GM10248 (cell line): ENCODE measurements at regions not wholly inside any gene's neighbourhood (a gene's known extent, or its start where the extent isn't known, plus 50 kb on each side); places are given as distances from the start of the nearest gene placed in this dataset.
A peak's percentile ranks its signal among the peaks of the same experiment; 100 is the strongest.

Experiments used
- CTCF ChIA-PET: fragments of 300-600 bp; sonication (Branson Sonifier 250); formaldehyde crosslinking; extraction: SDS; loops from one replicate; lab custom pipeline; 2021; ENCODE audit warnings: antibody characterized with exemption; lab: Yijun Ruan, JAX
- POLR2A ChIA-PET: fragments of 350-650 bp; sonication (Branson Sonifier 250); formaldehyde crosslinking; extraction: SDS; loops from one replicate; lab custom pipeline; 2020; ENCODE audit warnings: antibody characterized with exemption; lab: Yijun Ruan, JAX
- DNase-seq: peaks from one replicate; pipeline ENCODE4 v3.0.0; 2012; ENCODE audit errors: extremely low spot score
- CTCF ChIP-seq: IDR thresholded peaks from 2 replicates; pipeline ENCODE4 v1.5.1; 2012; ENCODE audit warnings: mild to moderate bottlenecking, low read depth; ENCODE audit errors: extremely low read depth, missing control alignments, control extremely low read depth

- ChIA-PET POLR2A (no interaction called here), CTCF (interaction anchor here (1.0 to 1.9 kb wide), 3 partner anchors 8 to 788 kb away, joined by 3 to 7 read pairs (median 6); no protein-coding TSS in a partner anchor)
- DNase-seq, result peak; percentile 6
- TF ChIP-seq CTCF, result peak; percentile 20
Observed at GRCh38 chr14:46490238-46490685, 161.3 kb downstream of the RPL10L start.

- DNase-seq, result no peak
- ChIA-PET CTCF (no interaction called here), POLR2A (no interaction called here)
- TF ChIP-seq CTCF, result no peak
Observed at GRCh38 chr14:46488374-46488773, 163.2 kb downstream of the RPL10L start.

- CTCF ChIA-PET, result no interaction called here
- POLR2A ChIA-PET, result no interaction called here
- TF ChIP-seq CTCF, result no peak
- DNase-seq, result no peak
Observed at GRCh38 chr14:46487582-46488350, 163.8 kb downstream of the RPL10L start.

- no peak for DNase-seq
- CTCF ChIA-PET, result interaction anchor here (1.2 kb wide), 1 partner anchor 9 kb away, joined by 3 read pairs; no protein-coding TSS in a partner anchor
- no peak for TF ChIP-seq CTCF
- POLR2A ChIA-PET, result no interaction called here
Observed at GRCh38 chr14:46482200-46482599, 169.4 kb downstream of the RPL10L start.

- no peak for DNase-seq
- no peak for TF ChIP-seq CTCF
- ChIA-PET POLR2A (no interaction called here), CTCF (interaction anchor here (2.4 to 2.8 kb wide), 2 partner anchors 9 to 10 kb away, joined by 6 to 10 read pairs; no protein-coding TSS in a partner anchor)
Observed at GRCh38 chr14:46480817-46481216, 170.8 kb downstream of the RPL10L start.

GRCh38 chr14:46472261-46472660 lies 179.3 kb downstream of the RPL10L start:
- DNase-seq, result no peak
- ChIA-PET CTCF (no interaction called here), POLR2A (no interaction called here)
- no peak for TF ChIP-seq CTCF
